ENCODE measurements at regions not wholly inside any gene's neighbourhood (a gene's known extent, or its start where the extent isn't known, plus 50 kb on each side); places are given as distances from the start of the nearest gene placed in this dataset.

DNA sequence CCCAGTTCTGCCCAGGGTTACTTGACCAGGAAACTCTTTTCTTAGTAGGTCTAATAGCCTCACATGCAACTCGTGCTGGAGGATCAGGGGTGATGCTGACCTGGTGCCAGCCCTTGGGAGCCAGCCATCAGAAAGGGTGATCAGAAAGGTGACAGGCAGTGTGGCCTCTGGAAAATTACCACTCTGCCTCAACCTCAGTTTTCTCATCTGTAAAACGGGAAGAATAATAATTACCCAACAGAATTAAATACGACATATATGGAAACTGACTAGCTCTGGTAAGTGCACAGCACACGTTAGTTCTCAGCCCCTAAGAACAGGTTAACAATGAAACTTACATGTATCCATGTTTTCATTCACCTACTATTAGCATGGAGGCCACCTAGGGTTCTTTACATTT is 157.6 kb downstream of the EN1 start:
- no peaks in the 10 kb centered on the region for H3K27me3 ChIP-seq (ENCODE audit: low read length)
- no peak overlapping the region for H3K9ac ChIP-seq (ENCODE audit: low read length)
- no peak overlapping the region for H3K27ac ChIP-seq (ENCODE audit: low read depth, low read length)
- H3K9me2 ChIP-seq (replicated peaks; ENCODE audit: insufficient read depth, low read length), result no peaks in the 10 kb centered on the region
- H3K36me3 ChIP-seq (ENCODE audit: low read length), result no peaks in the 10 kb centered on the region
- H3K4me2 ChIP-seq (ENCODE audit: low read depth, low read length, poor library complexity, severe bottlenecking), result no peak overlapping the region
- H3K4me3 ChIP-seq (ENCODE audit: insufficient read depth, low read length, poor library complexity, severe bottlenecking), result no peak overlapping the region
- H3F3A ChIP-seq (ENCODE audit: insufficient read depth), result no peaks in the 10 kb centered on the region
- no peaks in the 10 kb centered on the region for H3K9me3 ChIP-seq (ENCODE audit: insufficient read depth, low read length)
- no peaks in the 10 kb centered on the region for H4K20me1 ChIP-seq (ENCODE audit: low read depth, low read length)
- TF ChIP-seq CTCF (IDR thresholded peaks at IDR 0.05; ENCODE audit: insufficient read depth, low read length, poor library complexity, severe bottlenecking) (no peak), EZH2phosphoT487 (conservative IDR thresholded peaks at IDR 0.05; ENCODE audit: low read length) (no peak)
- H3K79me2 ChIP-seq (ENCODE audit: insufficient read depth, low read length), result no peaks in the 10 kb centered on the region
- no peak overlapping the region for H2AFZ ChIP-seq (ENCODE audit: low read depth, low read length, severe bottlenecking)

- H3K9me3 ChIP-seq (ENCODE audit: insufficient read depth, low read length), result no peaks in the 10 kb centered on the region
These were observed 158.0 kb downstream of the EN1 start for GRCh38 chr2:118689456-118689855.

DNA sequence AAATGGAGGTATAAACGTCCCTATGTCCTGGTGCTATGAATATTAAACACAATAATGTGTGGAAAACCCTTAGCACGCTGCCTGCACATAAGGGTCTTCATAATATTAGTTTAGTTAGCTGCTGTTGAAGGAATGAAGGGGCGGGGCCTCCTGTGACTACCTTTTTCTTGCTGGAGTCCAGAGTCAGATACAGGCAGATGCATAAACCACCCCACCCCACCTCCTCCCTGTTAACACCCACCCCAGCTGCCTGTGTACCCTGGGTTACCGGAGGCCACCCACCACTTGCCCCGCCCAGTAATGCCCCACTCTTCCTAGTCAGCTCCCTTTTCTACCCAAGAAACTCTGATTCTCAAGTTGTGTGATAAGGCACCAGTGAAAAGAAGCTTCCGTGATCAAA is 158.4 kb downstream of the EN1 start:
- Histone ChIP-seq H2AFZ (ENCODE audit: low read depth, low read length, severe bottlenecking) (no peak overlapping the region), H3K4me2 (ENCODE audit: low read depth, low read length, poor library complexity, severe bottlenecking) (no peak overlapping the region), H3K4me3 (ENCODE audit: insufficient read depth, low read length, poor library complexity, severe bottlenecking) (no peak overlapping the region), H3K9me2 (replicated peaks; ENCODE audit: insufficient read depth, low read length) (no peaks in the 10 kb centered on the region), H3K27ac (ENCODE audit: low read depth, low read length) (no peak overlapping the region), H3K9ac (ENCODE audit: low read length) (no peak overlapping the region), H3K27me3 (ENCODE audit: low read length) (no peaks in the 10 kb centered on the region), H3K79me2 (ENCODE audit: insufficient read depth, low read length) (no peaks in the 10 kb centered on the region), H3K36me3 (ENCODE audit: low read length) (no peaks in the 10 kb centered on the region), H3K9me3 (ENCODE audit: insufficient read depth, low read length) (no peaks in the 10 kb centered on the region), H4K20me1 (ENCODE audit: low read depth, low read length) (no peaks in the 10 kb centered on the region), H3F3A (ENCODE audit: insufficient read depth) (no peaks in the 10 kb centered on the region)
- TF ChIP-seq EZH2phosphoT487 (conservative IDR thresholded peaks at IDR 0.05; ENCODE audit: low read length), result no peak
- TF ChIP-seq CTCF (IDR thresholded peaks at IDR 0.05; ENCODE audit: insufficient read depth, low read length, poor library complexity, severe bottlenecking), result no peak

More at GRCh38 chr2:118689456-118689855, 158.0 kb downstream of the EN1 start:
- no peaks in the 10 kb centered on the region for H4K20me1 ChIP-seq (ENCODE audit: low read depth, low read length)
- no peak overlapping the region for H3K4me2 ChIP-seq (ENCODE audit: low read depth, low read length, poor library complexity, severe bottlenecking)
- no peak overlapping the region for H3K9ac ChIP-seq (ENCODE audit: low read length)
- no peaks in the 10 kb centered on the region for H3K79me2 ChIP-seq (ENCODE audit: insufficient read depth, low read length)
- no peaks in the 10 kb centered on the region for H3F3A ChIP-seq (ENCODE audit: insufficient read depth)
- H2AFZ ChIP-seq (ENCODE audit: low read depth, low read length, severe bottlenecking), result no peak overlapping the region
- no peak for TF ChIP-seq EZH2phosphoT487 (conservative IDR thresholded peaks at IDR 0.05; ENCODE audit: low read length)
- no peak for TF ChIP-seq CTCF (IDR thresholded peaks at IDR 0.05; ENCODE audit: insufficient read depth, low read length, poor library complexity, severe bottlenecking)
- H3K4me3 ChIP-seq (ENCODE audit: insufficient read depth, low read length, poor library complexity, severe bottlenecking), result no peak overlapping the region
- H3K27ac ChIP-seq (ENCODE audit: low read depth, low read length), result no peak overlapping the region
- H3K36me3 ChIP-seq (ENCODE audit: low read length), result no peaks in the 10 kb centered on the region
- no peaks in the 10 kb centered on the region for H3K9me2 ChIP-seq (replicated peaks; ENCODE audit: insufficient read depth, low read length)
- no peaks in the 10 kb centered on the region for H3K27me3 ChIP-seq (ENCODE audit: low read length)

Data from SU-DHL-6 (cell line).